Panc1 (cell line): ENCODE measurements at regions not wholly inside any gene's neighbourhood (a gene's known extent, or its start where the extent isn't known, plus 50 kb on each side); places are given as distances from the start of the nearest gene placed in this dataset.
"Not testable (repeated sequence)": the region's sequence is repeated elsewhere in the genome, so short reads cannot be mapped to it uniquely, and the experiment has no call there.

ENCODE experiments used
- CTCF ChIP-seq: fragments of 450-650 bp; IDR thresholded peaks from 2 replicates; pipeline ENCODE4 v1.5.1; 2017; ENCODE audit warnings: mild to moderate bottlenecking
- POLR2AphosphoS5 ChIP-seq: IDR thresholded peaks from 2 replicates; pipeline ENCODE4 v1.6.1; 2012; ENCODE audit warnings: mild to moderate bottlenecking, low read depth, low read length, moderate library complexity
- REST ChIP-seq, 2 experiments: IDR thresholded peaks; 2 replicates each; pipeline ENCODE4 v1.6.1; 2011 to 2012; ENCODE audit warnings: low read depth in 2 of 2, control low read depth in 1 of 2, low read length in 1 of 2, mild to moderate bottlenecking in 1 of 2, moderate library complexity in 1 of 2; ENCODE audit not compliant: insufficient read depth in 1 of 2
- SIN3A ChIP-seq: IDR thresholded peaks from 2 replicates; pipeline ENCODE4 v1.6.1; 2012; ENCODE audit warnings: low read depth, mild to moderate bottlenecking, low read length, moderate library complexity, borderline replicate concordance; ENCODE audit not compliant: insufficient read depth
- TCF7L2 ChIP-seq: IDR thresholded peaks from 2 replicates; pipeline ENCODE4 v1.6.1; 2011; ENCODE audit warnings: mild to moderate bottlenecking, low read depth, low read length, inconsistent platforms

- TF ChIP-seq CTCF; REST (IDR thresholded peaks at IDR 0.05; ENCODE audit: insufficient read depth in 1 of 2, low read depth in 2 of 2, low read length in 1 of 2); POLR2AphosphoS5; SIN3A; TCF7L2: not testable (repeated sequence)
Measured at GRCh38 chr2:7390311-7390710, 473.1 kb downstream of the RNF144A start.
